ENCODE measurements at regions not wholly inside any gene's neighbourhood (a gene's known extent, or its start where the extent isn't known, plus 50 kb on each side); places are given as distances from the start of the nearest gene placed in this dataset.

DNA sequence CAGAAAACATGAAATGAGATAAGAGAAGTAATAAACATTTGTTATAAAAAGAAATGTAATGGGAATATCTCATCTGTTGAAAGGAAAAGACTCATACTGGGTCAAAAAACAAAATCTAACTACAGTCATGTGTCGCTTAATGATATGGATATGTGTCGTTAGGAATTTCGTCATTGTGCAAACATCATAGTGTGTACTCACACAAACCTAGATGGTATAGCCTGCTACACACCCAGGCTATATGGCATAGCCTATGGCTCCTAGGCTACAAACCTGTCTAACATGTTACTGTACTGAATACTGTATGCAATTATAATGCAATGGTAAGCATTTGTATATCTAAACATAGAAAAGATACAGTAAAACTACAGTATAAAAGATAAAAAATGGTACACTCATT, 89.8 kb upstream of the ZC3H12C start:
- Mint-ChIP-seq H3K4me3 (no peak overlapping the region), H3K9me3 (ENCODE audit: insufficient read depth) (no peaks in the 10 kb centered on the region), H3K27ac (no peak overlapping the region), H3K27me3 (ENCODE audit: low read depth) (peaks cover 3% of the 10 kb centered on the region), H3K4me1 (ENCODE audit: low read depth) (no peaks in the 10 kb centered on the region), H3K36me3 (ENCODE audit: low read depth) (no peaks in the 10 kb centered on the region)
- ATAC-seq: no peak
- POLR2A ChIA-PET: no interaction called here
- DNase-seq: no peak
- CTCF ChIA-PET: no interaction called here

DNA sequence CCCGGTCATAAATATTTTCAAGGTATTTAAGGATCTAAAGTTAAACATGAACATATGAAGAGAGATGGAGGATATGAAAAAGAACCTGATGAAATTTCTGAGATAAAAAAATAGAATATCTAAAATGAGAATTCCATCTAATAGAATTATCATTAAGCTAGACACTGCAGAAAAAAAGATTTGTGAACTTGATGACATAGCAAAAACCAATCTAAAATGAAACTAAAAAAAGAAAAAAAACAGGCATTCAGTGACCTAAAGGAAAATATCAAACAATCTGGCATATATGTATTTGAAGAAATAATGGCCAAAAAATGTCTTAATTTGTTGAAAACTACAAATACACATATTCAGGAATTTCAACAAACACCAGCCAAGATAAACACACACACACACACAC, 81.6 kb upstream of the ZC3H12C start:
- H3K4me3 Mint-ChIP-seq: no peak overlapping the region
- no peaks in the 10 kb centered on the region for H3K36me3 Mint-ChIP-seq (ENCODE audit: low read depth)
- DNase-seq (no peak), ATAC-seq (no peak)
- ChIA-PET CTCF (no interaction called here), POLR2A (no interaction called here)
- no peaks in the 10 kb centered on the region for H3K4me1 Mint-ChIP-seq (ENCODE audit: low read depth)
- H3K9me3 Mint-ChIP-seq (ENCODE audit: insufficient read depth): peaks cover 8% of the 10 kb centered on the region
- peaks cover 4% of the 10 kb centered on the region for H3K27me3 Mint-ChIP-seq (ENCODE audit: low read depth)
- H3K27ac Mint-ChIP-seq: no peak overlapping the region

DNA sequence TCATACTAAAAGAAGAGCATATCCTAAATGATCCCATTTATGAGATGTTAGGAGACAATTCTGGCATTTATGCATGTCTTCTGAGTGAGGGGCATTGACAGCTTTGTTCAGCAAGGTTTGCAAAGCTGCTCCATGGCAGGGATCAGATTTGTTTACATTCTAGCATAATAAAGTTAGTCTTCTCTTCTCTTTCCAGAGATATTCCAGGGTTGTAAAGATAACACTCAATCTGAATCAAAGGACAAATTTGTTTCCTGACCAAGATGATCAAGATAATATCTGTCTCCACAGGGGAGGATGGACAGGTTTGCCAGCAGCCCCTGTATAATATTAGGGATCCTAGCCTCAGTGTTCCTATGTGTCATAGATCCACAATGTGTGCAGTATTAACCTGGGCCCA, 77.5 kb upstream of the ZC3H12C start:
- ChIA-PET POLR2A (no interaction called here), CTCF (no interaction called here)
- Mint-ChIP-seq H3K4me1 (ENCODE audit: low read depth) (no peaks in the 10 kb centered on the region), H3K4me3 (no peak overlapping the region), H3K9me3 (ENCODE audit: insufficient read depth) (peaks cover 4% of the 10 kb centered on the region), H3K27me3 (ENCODE audit: low read depth) (peaks cover 2% of the 10 kb centered on the region), H3K27ac (no peak overlapping the region), H3K36me3 (ENCODE audit: low read depth) (no peaks in the 10 kb centered on the region)
- DNase-seq (no peak), ATAC-seq (no peak)

DNA sequence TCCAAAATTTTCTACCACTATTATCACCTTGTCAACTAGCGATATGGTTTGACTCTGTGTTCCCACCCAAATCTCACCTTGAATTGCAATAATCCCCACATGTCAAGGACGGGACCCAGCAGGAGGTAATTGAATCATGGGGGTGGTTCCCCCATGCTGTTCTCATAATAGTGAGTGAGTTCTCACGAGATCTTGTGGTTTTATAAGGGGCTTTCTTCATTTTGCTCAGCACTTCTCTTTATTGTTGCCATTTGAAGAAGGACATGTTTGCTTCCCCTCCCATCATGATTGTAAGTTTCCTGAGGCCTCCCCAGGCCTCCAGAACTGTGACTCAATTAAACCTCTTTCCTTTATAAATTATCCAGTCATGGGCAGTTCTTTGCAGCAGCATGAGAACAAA, 73.5 kb upstream of the ZC3H12C start:
- DNase-seq: no peak
- Mint-ChIP-seq H3K4me1 (ENCODE audit: low read depth) (no peaks in the 10 kb centered on the region), H3K27me3 (ENCODE audit: low read depth) (no peaks in the 10 kb centered on the region), H3K9me3 (ENCODE audit: insufficient read depth) (no peaks in the 10 kb centered on the region), H3K27ac (no peak overlapping the region), H3K36me3 (ENCODE audit: low read depth) (no peaks in the 10 kb centered on the region), H3K4me3 (no peak overlapping the region)
- POLR2A ChIA-PET: no interaction called here
- CTCF ChIA-PET: no interaction called here
- no peak for ATAC-seq

DNA sequence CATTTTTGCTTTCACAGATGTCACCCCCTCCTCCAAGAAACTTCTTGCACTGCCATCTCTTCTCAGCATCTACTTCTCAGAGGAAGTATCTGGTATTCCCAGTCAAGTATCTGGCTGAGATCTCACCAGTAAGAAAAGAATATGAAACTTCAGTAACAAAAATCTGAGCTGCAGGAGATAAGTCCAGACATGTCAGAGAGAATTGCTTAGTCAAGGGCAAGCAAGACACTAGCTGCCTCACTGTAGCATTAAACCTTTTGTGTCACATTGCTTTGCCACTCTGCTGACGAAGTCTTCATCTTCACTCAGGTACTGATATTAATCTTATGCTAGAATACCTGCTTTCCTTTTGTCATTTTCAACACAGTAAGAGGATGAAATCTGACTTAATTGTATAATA, 70.6 kb upstream of the ZC3H12C start:
- H3K4me3 Mint-ChIP-seq: no peak overlapping the region
- ChIA-PET CTCF (no interaction called here), POLR2A (no interaction called here)
- no peak for ATAC-seq
- no peaks in the 10 kb centered on the region for H3K36me3 Mint-ChIP-seq (ENCODE audit: low read depth)
- DNase-seq: no peak
- H3K4me1 Mint-ChIP-seq (ENCODE audit: low read depth): no peaks in the 10 kb centered on the region
- H3K9me3 Mint-ChIP-seq (ENCODE audit: insufficient read depth): no peaks in the 10 kb centered on the region
- no peak overlapping the region for H3K27ac Mint-ChIP-seq
- no peaks in the 10 kb centered on the region for H3K27me3 Mint-ChIP-seq (ENCODE audit: low read depth)

DNA sequence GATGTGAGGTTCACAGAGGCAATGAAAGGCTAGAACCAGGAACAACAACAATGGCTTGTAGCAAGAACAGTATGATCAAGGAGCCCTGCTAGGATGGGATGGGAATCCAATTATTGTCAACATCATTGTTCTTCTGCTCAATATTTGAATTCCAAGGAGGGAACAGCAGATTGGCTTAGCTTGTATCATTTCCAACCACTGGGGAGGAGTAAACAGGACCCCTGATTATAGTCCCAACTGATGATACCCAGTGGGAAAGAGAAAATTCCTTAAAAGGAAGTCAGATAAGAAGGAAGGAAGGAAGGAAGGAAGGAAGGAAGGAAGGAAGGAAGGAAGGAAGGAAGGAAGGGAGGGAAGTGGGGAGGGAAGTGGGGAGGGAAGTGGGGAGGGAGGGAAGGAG, 69.5 kb upstream of the ZC3H12C start:
- Mint-ChIP-seq H3K9me3 (ENCODE audit: insufficient read depth) (no peaks in the 10 kb centered on the region), H3K27ac (no peak overlapping the region), H3K4me3 (no peak overlapping the region), H3K27me3 (ENCODE audit: low read depth) (no peaks in the 10 kb centered on the region), H3K4me1 (ENCODE audit: low read depth) (no peaks in the 10 kb centered on the region), H3K36me3 (ENCODE audit: low read depth) (no peaks in the 10 kb centered on the region)
- ChIA-PET CTCF (no interaction called here), POLR2A (no interaction called here)
- ATAC-seq (no peak), DNase-seq (no peak)

DNA sequence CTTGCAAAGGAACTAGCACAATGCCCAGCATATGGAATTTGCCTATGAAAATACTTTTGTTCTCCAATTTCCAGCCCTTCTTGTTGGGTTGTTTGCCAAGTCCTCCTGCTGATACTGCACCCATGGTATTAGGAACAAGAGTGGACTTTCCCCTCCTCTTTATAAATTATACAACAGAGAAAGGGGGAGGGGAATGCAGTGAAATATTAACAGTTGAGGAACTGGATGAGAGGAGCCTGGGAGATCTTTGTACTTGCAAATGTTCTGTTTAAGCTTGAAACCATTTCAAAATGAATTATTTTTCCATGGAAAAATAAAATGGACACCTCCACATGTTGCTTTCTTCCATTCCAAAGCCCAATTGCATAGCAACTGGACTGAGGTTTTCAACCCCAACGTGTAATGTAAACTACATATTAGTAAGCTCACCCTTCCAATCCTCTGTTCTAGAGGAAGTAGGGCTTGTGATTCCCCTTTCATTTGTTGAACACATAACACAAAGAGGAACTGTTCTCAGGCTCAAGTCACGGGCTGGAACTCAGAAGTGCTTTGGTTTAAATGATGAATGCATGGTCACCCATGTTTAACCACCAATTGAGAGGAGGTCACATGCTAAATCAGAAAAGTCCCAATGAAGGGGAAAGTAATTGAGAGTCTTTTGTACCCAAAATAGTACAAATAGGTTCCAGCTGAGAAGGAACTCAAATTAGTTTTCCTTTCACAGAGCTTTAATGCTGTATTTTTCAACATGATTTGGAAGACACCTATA, 66.2 kb upstream of the ZC3H12C start:
- ATAC-seq (no peak), DNase-seq (no peak)
- ChIA-PET POLR2A (no interaction called here), CTCF (no interaction called here)
- H3K4me1 Mint-ChIP-seq (ENCODE audit: low read depth): peaks cover 3% of the 10 kb centered on the region
- H3K9me3 Mint-ChIP-seq (ENCODE audit: insufficient read depth): no peaks in the 10 kb centered on the region
- no peak overlapping the region for H3K27ac Mint-ChIP-seq
- no peaks in the 10 kb centered on the region for H3K27me3 Mint-ChIP-seq (ENCODE audit: low read depth)
- H3K36me3 Mint-ChIP-seq (ENCODE audit: low read depth): no peaks in the 10 kb centered on the region
- no peak overlapping the region for H3K4me3 Mint-ChIP-seq

DNA sequence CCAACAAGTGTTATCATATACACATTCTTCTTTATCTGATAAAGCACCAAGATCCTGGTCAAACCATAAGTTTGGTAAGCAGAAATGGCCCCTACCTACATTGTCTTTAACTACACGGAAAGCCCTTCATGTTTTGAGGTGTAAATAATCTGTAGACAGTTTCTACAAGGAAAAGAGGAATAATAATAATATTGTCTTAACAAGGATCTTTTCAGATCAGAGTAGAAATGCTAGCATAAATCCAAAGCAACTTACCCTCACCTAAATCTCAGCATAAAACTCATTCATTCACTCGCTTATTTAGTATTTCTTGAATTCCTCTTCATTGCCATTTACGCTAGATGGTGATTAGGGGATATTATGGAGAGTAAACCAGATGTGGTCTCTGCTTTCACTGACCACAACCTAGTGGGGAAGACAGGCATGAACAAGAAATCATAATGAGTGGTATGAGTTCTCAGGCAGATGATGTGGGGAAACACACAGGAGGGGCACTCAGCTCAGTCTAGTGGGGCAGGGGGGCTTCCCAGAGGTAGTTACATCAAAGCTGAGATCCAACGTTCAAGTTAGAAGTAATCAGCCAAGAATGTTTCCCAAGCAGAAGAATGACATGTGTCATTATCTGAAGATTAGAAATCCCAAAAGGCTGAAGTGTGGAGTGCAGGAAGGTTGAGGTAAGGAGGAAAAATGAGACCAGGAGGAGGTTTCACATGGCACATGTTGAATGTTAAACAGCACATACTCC, 65.4 kb upstream of the ZC3H12C start:
- Mint-ChIP-seq H3K36me3 (ENCODE audit: low read depth) (no peaks in the 10 kb centered on the region), H3K9me3 (ENCODE audit: insufficient read depth) (no peaks in the 10 kb centered on the region), H3K27ac (no peak overlapping the region), H3K4me3 (no peak overlapping the region), H3K27me3 (ENCODE audit: low read depth) (no peaks in the 10 kb centered on the region), H3K4me1 (ENCODE audit: low read depth) (peaks cover 3% of the 10 kb centered on the region)
- CTCF ChIA-PET: no interaction called here
- no peak for ATAC-seq
- no peak for DNase-seq
- POLR2A ChIA-PET: no interaction called here

DNA sequence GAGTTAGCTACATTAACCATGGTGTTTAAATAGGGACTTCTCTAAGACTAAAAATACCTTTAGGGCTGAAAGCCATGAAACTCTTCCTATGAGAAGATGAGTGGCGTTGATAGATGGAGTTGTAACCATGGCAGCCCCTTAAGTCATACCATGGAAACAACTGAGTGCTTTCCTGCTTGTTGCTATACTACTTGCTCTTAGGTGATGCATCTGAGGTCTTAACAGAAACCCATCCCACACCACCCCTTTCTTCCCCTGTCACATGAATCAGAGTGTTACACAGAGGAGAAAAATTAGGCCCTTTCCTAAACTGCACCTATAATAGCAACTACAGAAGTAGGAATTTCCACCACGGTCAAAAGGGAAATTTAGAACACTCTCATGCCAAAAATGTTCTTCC, 64.3 kb upstream of the ZC3H12C start:
- ChIA-PET CTCF (interaction anchor here (1.1 kb wide), 1 partner anchor 36 kb away, joined by 3 read pairs; no protein-coding TSS in a partner anchor), POLR2A (no interaction called here)
- Mint-ChIP-seq H3K36me3 (ENCODE audit: low read depth) (no peaks in the 10 kb centered on the region), H3K9me3 (ENCODE audit: insufficient read depth) (no peaks in the 10 kb centered on the region), H3K4me3 (no peak overlapping the region), H3K27ac (no peak overlapping the region), H3K27me3 (ENCODE audit: low read depth) (no peaks in the 10 kb centered on the region), H3K4me1 (ENCODE audit: low read depth) (peaks cover 3% of the 10 kb centered on the region)
- DNase-seq (no peak), ATAC-seq (no peak)

DNA sequence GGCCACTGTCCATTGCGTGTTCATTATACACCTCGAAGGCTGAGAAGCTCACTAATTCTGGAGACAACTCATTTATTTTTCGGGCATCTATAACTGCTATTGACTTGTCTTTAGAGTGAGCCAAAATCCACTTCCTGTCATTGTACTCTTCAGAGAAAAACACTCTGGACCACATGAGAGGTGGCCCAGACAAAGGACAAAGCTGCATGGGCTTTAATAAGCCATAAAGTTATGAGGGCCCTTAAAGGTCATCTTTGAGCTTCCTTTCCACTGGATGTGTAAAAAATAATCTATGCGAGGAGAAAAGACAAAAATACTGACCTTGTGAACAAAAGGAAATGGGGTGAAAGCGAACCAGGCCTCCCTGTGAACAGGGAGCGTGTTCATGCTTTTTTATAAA, 63.5 kb upstream of the ZC3H12C start:
- no peaks in the 10 kb centered on the region for H3K9me3 Mint-ChIP-seq (ENCODE audit: insufficient read depth)
- ChIA-PET CTCF (interaction anchor here (0.6 to 1.1 kb wide), 2 partner anchors 15 to 35 kb away, joined by 3 read pairs; no protein-coding TSS in a partner anchor), POLR2A (no interaction called here)
- H3K36me3 Mint-ChIP-seq (ENCODE audit: low read depth): no peaks in the 10 kb centered on the region
- H3K27me3 Mint-ChIP-seq (ENCODE audit: low read depth): no peaks in the 10 kb centered on the region
- ATAC-seq (no peak), DNase-seq (no peak)
- H3K27ac Mint-ChIP-seq: no peak overlapping the region
- H3K4me1 Mint-ChIP-seq (ENCODE audit: low read depth): peaks cover 3% of the 10 kb centered on the region
- H3K4me3 Mint-ChIP-seq: no peak overlapping the region

DNA sequence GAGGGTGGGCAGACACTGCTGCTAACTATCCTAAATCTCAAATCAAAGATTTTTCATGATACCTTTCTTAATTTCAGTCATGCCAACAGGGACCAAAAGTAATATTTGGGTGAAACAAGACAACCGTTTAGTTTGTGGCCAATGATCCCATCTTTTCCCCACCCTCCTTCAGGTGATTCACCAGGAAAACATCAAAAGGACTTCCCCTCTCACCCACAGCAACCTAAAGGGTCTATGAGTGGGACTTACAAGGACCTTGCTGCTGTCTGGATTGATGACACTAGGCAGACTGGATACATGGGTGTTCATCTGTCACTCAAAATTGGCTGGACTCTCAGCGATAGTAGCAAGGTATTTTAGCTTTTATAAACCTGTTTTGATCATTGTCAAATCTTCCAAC, 62.0 kb upstream of the ZC3H12C start:
- POLR2A ChIA-PET: no interaction called here
- no peaks in the 10 kb centered on the region for H3K9me3 Mint-ChIP-seq (ENCODE audit: insufficient read depth)

DNA sequence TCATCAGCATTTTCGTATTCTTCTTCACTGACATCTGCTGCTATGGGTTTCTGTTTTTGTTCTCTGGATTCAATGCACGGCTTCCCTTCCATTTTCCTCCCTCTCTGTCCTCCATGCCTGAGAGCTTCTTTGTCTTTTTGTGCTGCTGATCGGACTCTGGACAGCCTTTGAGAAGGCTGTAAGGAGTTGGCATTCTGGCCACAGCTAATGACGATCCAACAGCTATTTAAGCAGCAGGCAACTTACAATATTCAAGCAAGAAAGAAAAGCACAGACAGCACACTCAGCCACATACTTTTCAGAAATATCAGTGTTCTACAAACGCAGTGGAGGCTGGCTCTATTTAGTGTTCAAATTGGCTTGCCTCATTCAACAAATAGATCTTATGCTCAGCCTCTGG, 60.9 kb upstream of the ZC3H12C start:
- no peak overlapping the region for H3K27ac Mint-ChIP-seq
- no peak for DNase-seq
- ChIA-PET POLR2A (no interaction called here), CTCF (no interaction called here)
- peaks cover 3% of the 10 kb centered on the region for H3K4me1 Mint-ChIP-seq (ENCODE audit: low read depth)
- H3K27me3 Mint-ChIP-seq (ENCODE audit: low read depth): no peaks in the 10 kb centered on the region
- no peak for ATAC-seq
- H3K9me3 Mint-ChIP-seq (ENCODE audit: insufficient read depth): no peaks in the 10 kb centered on the region
- no peaks in the 10 kb centered on the region for H3K36me3 Mint-ChIP-seq (ENCODE audit: low read depth)
- no peak overlapping the region for H3K4me3 Mint-ChIP-seq

More for the DNA sequence above, 62.0 kb upstream of the ZC3H12C start:
- Mint-ChIP-seq H3K4me1 (ENCODE audit: low read depth) (peaks cover 3% of the 10 kb centered on the region), H3K36me3 (ENCODE audit: low read depth) (no peaks in the 10 kb centered on the region), H3K27ac (no peak overlapping the region), H3K27me3 (ENCODE audit: low read depth) (no peaks in the 10 kb centered on the region), H3K4me3 (no peak overlapping the region)
- ATAC-seq (no peak), DNase-seq (no peak)
- CTCF ChIA-PET: no interaction called here

Data from activated CD8-positive, alpha-beta T cell treated with anti-CD3 and anti-CD28 coated beads, Interleukin-2, amount 10 ng/mL, durations not matched to agents 7 days and 5 days (primary cell).